K562 (cell line): ENCODE measurements at regions not wholly inside any gene's neighbourhood (a gene's known extent, or its start where the extent isn't known, plus 50 kb on each side); places are given as distances from the start of the nearest gene placed in this dataset.

ENCODE experiments used
- ATAC-seq: fragments of 200-7000 bp; cut with Tn5 transposase; 3 replicates; pipeline ENCODE4 v1.9.1; 2020; ENCODE audit warnings: moderate library complexity
- BruUV-seq: library from RNA; stranded (reverse); fragments of 400-500 nt; replicated peaks from 2 replicates; lab custom pipeline; 2021; lab: Mats Ljungman, UMichigan
- CTCF ChIA-PET: fragments of 300-600 bp; formaldehyde crosslinking; extraction: SDS; loops from one replicate; lab custom pipeline; 2021; ENCODE audit warnings: low intra/inter-chr PET ratio; lab: Yijun Ruan, JAX
- POLR2A ChIA-PET: fragments of 300-600, 350-650 bp; sonication (Branson Sonifier 250); formaldehyde crosslinking; extraction: SDS; loops from one replicate; lab custom pipeline; 2021; ENCODE audit warnings: antibody characterized with exemption, inconsistent platforms; lab: Yijun Ruan, JAX
- DNase-seq, 4 experiments: peaks; one replicate each; pipeline versions ENCODE4 v3.0.0 to v3.0.0-alpha.2; 2011 to 2018; ENCODE audit warnings: low spot score in 3 of 4, mixed read lengths in 3 of 4; ENCODE audit errors: extremely low read depth in 1 of 4
- FAIRE-seq: peaks from 2 replicates; lab custom pipeline; 2011; peaks lifted over from hg19 to GRCh38; lab: Jason Lieb, UNC
- H2AFZ ChIP-seq: 2 replicates; pipeline ENCODE4 v1.6.0; 2011; ENCODE audit warnings: low read depth, low read length, control low read depth, inconsistent platforms
- H3K27ac ChIP-seq: fragments of 200-600 bp; 3 replicates; pipeline ENCODE4 v1.8.0; 2011; ENCODE audit warnings: low read depth, mild to moderate bottlenecking, control low read depth, inconsistent platforms, low read length, moderate library complexity, mixed read lengths; ENCODE audit errors: extremely low read depth
- H3K27me3 ChIP-seq, 2 experiments: fragments of 300-600 bp in 1 of 2; 2 replicates in 1 of 2; 3 replicates in 1 of 2; pipeline versions ENCODE4 v1.6.0 to v1.8.0; 2011; ENCODE audit warnings: inconsistent platforms in 2 of 2, low read length in 2 of 2, mild to moderate bottlenecking in 1 of 2, mixed read lengths in 1 of 2, moderate library complexity in 1 of 2; ENCODE audit not compliant: control insufficient read depth in 2 of 2, insufficient read depth in 2 of 2
- H3K36me3 ChIP-seq: fragments of 300-600 bp; 3 replicates; pipeline ENCODE4 v1.8.0; 2011; ENCODE audit warnings: mild to moderate bottlenecking, low read length, inconsistent platforms; ENCODE audit not compliant: control insufficient read depth, insufficient read depth
- H3K4me1 ChIP-seq, 2 experiments: fragments of 200-600 bp in 1 of 2; replicated peaks in 1 of 2; 2 replicates in 1 of 2; 3 replicates in 1 of 2; pipeline versions ENCODE4 v1.5.1 to v1.8.0; 2011; ENCODE audit warnings: inconsistent platforms in 2 of 2, low read length in 2 of 2, mild to moderate bottlenecking in 1 of 2, mixed read lengths in 1 of 2, moderate library complexity in 1 of 2; ENCODE audit not compliant: control insufficient read depth in 2 of 2, insufficient read depth in 2 of 2
- H3K4me2 ChIP-seq: 2 replicates; pipeline ENCODE4 v1.6.1; 2011; ENCODE audit warnings: low read length, control low read depth, inconsistent platforms, mixed read lengths; ENCODE audit not compliant: insufficient read depth
- H3K4me3 ChIP-seq: fragments of 200-600 bp; sonication (generic), shearing (Covaris generic); 2 replicates; pipeline ENCODE4 v1.5.1; 2016; ENCODE audit warnings: control low read depth, inconsistent platforms
- H3K79me2 ChIP-seq: fragments of 200-600 bp; 3 replicates; pipeline ENCODE4 v1.8.0; 2011; ENCODE audit warnings: low read length, inconsistent platforms; ENCODE audit not compliant: control insufficient read depth, insufficient read depth
- H3K9ac ChIP-seq, 2 experiments: 2 replicates each; pipeline versions ENCODE4 v1.6.0 to v1.6.1; 2011; ENCODE audit warnings: low read depth in 2 of 2, low read length in 2 of 2, control low read depth in 1 of 2, inconsistent platforms in 1 of 2, mild to moderate bottlenecking in 1 of 2, mixed read lengths in 1 of 2; ENCODE audit not compliant: insufficient read depth in 1 of 2
- H3K9me1 ChIP-seq: one replicate; pipeline ENCODE4 v1.6.0; 2011; ENCODE audit warnings: inconsistent platforms, mild to moderate bottlenecking, low read length, moderate library complexity; ENCODE audit not compliant: control insufficient read depth, insufficient read depth
- H3K9me3 ChIP-seq: replicated peaks from 2 replicates; pipeline ENCODE4 v1.5.1; 2011; ENCODE audit warnings: low read depth, low read length, inconsistent platforms; ENCODE audit not compliant: control insufficient read depth, insufficient read depth
- H4K20me1 ChIP-seq: replicated peaks from 2 replicates; pipeline ENCODE4 v1.6.1; 2011; ENCODE audit warnings: low read length, inconsistent platforms, mixed read lengths; ENCODE audit not compliant: control insufficient read depth, insufficient read depth
- CBFA2T2 ChIP-seq: fragments of 450-650 bp; conservative IDR thresholded peaks from 2 replicates; pipeline ENCODE4 v1.6.1; 2017; ENCODE audit warnings: mild to moderate bottlenecking
- CEBPB ChIP-seq: fragments of 450-650 bp; IDR thresholded peaks from 2 replicates; pipeline ENCODE4 v1.6.1; 2016; ENCODE audit warnings: missing genetic modification characterization, missing compliant biosample characterization
- CEBPG ChIP-seq, 3 experiments: fragments of 200-800 bp in 1 of 3; sonication (Bioruptor generic) in 1 of 3; sonication (generic) in 1 of 3; formaldehyde crosslinking in 1 of 3; IDR thresholded peaks in 2 of 3; conservative IDR thresholded peaks in 1 of 3; 2 replicates each; pipeline versions ENCODE4 v1.6.1 to v1.8.0; 2016 to 2022; ENCODE audit warnings: missing compliant biosample characterization in 2 of 3, missing genetic modification characterization in 2 of 3, mild to moderate bottlenecking in 1 of 3, missing genetic modification reagents in 1 of 3
- CXXC5 ChIP-seq: fragments of 250-450 bp; sonication (Bioruptor Pico); IDR thresholded peaks from 2 replicates; pipeline ENCODE4 v1.8.0; 2022; ENCODE audit warnings: inconsistent platforms, mild to moderate bottlenecking, moderate library complexity
- DEAF1 ChIP-seq: fragments of 450-650 bp; formaldehyde crosslinking; IDR thresholded peaks from 2 replicates; pipeline ENCODE4 v1.4.0; 2020; ENCODE audit warnings: mild to moderate bottlenecking, moderate library complexity
- ELF1 ChIP-seq: fragments of 200-800 bp; sonication (Bioruptor generic); IDR thresholded peaks from 2 replicates; pipeline ENCODE4 v1.6.1; 2016; ENCODE audit warnings: missing genetic modification characterization, missing compliant biosample characterization
- ETV1 ChIP-seq: fragments of 450-650 bp; conservative IDR thresholded peaks from 2 replicates; pipeline ENCODE4 v1.6.1; 2016; ENCODE audit warnings: missing genetic modification characterization, control low read depth, low read depth, missing compliant biosample characterization
- NFE2 ChIP-seq: IDR thresholded peaks from 2 replicates; pipeline ENCODE4 v1.6.1; 2014; ENCODE audit warnings: antibody characterized with exemption, low read depth
- NR2C1 ChIP-seq, 2 experiments: fragments of 450-650 bp; IDR thresholded peaks; 2 replicates each; pipeline ENCODE4 v1.6.1; 2017; ENCODE audit warnings: mild to moderate bottlenecking in 2 of 2, antibody characterized with exemption in 1 of 2, inconsistent platforms in 1 of 2, missing compliant biosample characterization in 1 of 2, missing genetic modification characterization in 1 of 2
- NUFIP1 ChIP-seq: fragments of 450-650 bp; IDR thresholded peaks from 2 replicates; pipeline ENCODE4 v1.6.1; 2018; ENCODE audit not compliant: partially characterized antibody
- SLC30A9 ChIP-seq: fragments of 250-450 bp; sonication (Bioruptor Pico); IDR thresholded peaks from 2 replicates; pipeline ENCODE4 v1.8.0; 2022; ENCODE audit warnings: mild to moderate bottlenecking, moderate library complexity
- SMARCA4 ChIP-seq: fragments of 450-650 bp; IDR thresholded peaks from 2 replicates; pipeline ENCODE4 v1.6.1; 2016
- ZNF146 ChIP-seq: IDR thresholded peaks from one replicate; pipeline ENCODE4 v1.6.1; 2018; ENCODE audit warnings: missing compliant biosample characterization; ENCODE audit not compliant: unreplicated experiment
- ZNF253 ChIP-seq: fragments of 250-450 bp; sonication (Bioruptor Pico); conservative IDR thresholded peaks from 2 replicates; pipeline ENCODE4 v1.6.1; 2021; ENCODE audit warnings: mild to moderate bottlenecking
- ZNF778 ChIP-seq: fragments of 450-650 bp; formaldehyde crosslinking; IDR thresholded peaks from 2 replicates; pipeline ENCODE4 v1.4.0; 2020; ENCODE audit warnings: mild to moderate bottlenecking, moderate library complexity
- WGBS: fragments of 100-300 bp; shearing (Covaris generic); methylation state at CpG from one replicate; pipeline ENCODE4 v1.1.6; 2016; ENCODE audit warnings: low coverage, mixed read lengths; ENCODE audit not compliant: insufficient coverage; ENCODE audit errors: missing lambda C conversion rate; 5-methylcytosine and 5-hydroxymethylcytosine counted together
- in situ Hi-C: fragments of 300-500 bp; cut with MboI; formaldehyde crosslinking; loops from 4 replicates; pipeline ENCODE4 v1.15.0; 2018; ENCODE audit warnings: inconsistent platforms, mixed read lengths
- intact Hi-C: fragments of 100-400 bp; cut with micrococcal nuclease; formaldehyde crosslinking; loops from 2 replicates; pipeline ENCODE4 v1.14.2; 2022
- TF ChIP-seq, protein P1 (sequence below), 2 experiments: fragments of 450-650 bp in 1 of 2; sonication (generic) in 1 of 2; formaldehyde crosslinking; conservative IDR thresholded peaks; 2 replicates each; pipeline versions ENCODE4 v1.4.0 to v1.8.1; 2020 to 2022; ENCODE audit warnings: mild to moderate bottlenecking in 1 of 2, missing genetic modification reagents in 1 of 2

DNA sequence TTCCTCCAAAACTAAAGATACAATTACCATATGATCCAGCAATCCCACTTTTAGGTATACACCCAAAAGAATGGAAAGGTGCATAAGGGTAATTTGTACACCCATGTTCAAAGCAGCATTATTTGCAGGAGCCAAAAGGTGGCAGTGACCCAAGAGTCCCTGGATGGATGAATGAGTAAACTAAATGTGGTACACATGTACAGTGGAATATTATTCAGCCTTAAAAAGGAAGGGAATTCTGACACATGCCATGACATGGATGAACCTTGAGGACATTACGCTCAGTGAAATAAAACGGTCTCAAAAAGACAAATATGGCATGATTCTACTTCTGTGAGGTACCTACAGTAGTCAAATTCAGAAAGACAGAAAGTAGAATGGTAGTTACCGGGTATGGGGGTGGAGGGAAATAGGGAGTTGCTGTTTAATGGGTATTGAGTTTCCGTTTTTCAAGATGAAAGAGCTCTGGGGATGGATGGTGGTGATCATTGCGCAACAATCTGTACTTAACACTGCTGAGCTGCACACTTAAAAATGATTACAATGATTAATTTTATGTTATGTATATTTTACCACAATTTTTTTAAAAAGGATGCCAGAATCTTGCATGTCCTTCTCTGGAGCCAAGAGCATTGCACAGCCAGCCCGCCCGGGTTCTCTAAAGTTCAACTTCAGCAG, 518.9 kb upstream of the JARID2 start (continued):
- peak; percentile 70 for TF ChIP-seq ZNF146 (CRISPR knock-in tag)
- TF ChIP-seq CXXC5 (CRISPR knock-in tag) = peak; percentile 9; the same call in 1 of the 2 replicates
- TF ChIP-seq CEBPB = peak; percentile 99
- TF ChIP-seq, all 486 proteins: peak for 9

DNA sequence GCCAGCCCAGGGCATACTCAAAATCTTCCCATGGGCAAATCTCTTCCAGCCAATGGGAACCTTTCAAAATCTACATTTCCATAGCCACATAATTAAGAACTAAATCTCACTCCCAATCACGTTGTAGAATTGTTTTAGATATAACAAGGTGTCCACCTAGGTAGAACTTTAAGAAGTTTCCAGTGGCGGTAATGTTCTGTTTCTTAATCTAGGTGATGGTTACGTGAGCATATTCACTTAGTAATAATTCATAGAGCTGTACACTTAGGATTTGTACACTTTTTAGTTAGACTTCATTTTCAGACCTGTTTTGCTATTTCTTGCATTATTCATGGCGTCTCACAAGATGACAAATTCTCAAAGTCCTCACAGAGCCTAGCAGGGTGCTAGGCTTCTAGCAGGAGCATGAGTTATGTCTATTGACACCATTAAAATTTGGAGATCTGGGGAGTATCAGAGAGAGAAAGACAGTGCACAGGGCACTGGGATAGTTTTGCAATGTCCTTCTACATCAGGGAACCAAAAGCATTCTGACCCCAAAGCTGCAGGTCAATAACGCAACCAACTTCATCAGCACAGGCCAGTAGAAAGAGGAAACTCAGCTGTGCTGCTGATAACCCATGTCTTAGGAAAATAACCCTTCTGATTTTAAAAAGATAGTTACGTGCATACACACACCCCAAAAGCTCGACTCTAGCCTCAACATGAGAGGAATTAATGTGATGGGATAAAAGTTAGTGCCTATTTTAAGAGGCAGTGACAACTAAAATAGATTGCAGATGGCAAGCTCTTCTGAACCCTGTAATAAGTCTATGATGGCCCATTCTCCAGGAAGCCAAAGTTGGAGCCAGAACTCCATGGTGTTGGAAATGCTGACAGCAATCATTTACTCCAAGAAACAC, 518.1 kb upstream of the JARID2 start:
- Histone ChIP-seq H3K9ac (peak overlapping the region; percentile 35 to 46; a peak in 2 of 4 replicates), H3K4me1 (peaks cover 14 to 51% of the 10 kb centered on the region in 2 experiments), H4K20me1 (no peaks in the 10 kb centered on the region), H3K4me3 (no peak overlapping the region), H3K4me2 (peak overlapping the region; percentile 28), H2AFZ (peak overlapping the region; percentile 60), H3K27ac (peak overlapping the region; percentile 68), H3K27me3 (no peaks in the 10 kb centered on the region), H3K9me3 (peaks cover 7% of the 10 kb centered on the region), H3K36me3 (no peaks in the 10 kb centered on the region), H3K79me2 (no peaks in the 10 kb centered on the region), H3K9me1 (no peaks in the 10 kb centered on the region)
- ChIA-PET POLR2A (interaction anchor here (0.7 to 1.3 kb wide), 3 partner anchors 17 to 179 kb away, joined by 3 read pairs; no protein-coding TSS in a partner anchor), CTCF (no interaction called here)
- peak; percentile 65 for FAIRE-seq
- intact Hi-C loops = loop anchor here (10.0 kb wide), 1 partner anchor 517 kb away; the partner anchor contains the start of gene JARID2
- 34% methylated on average over 7 of the region's 7 CpGs for WGBS
- no TSS peak for BruUV-seq
- peak; percentile 63 for ATAC-seq
- peak in 3 of 4 experiments; percentile 29 to 68 (median 44) for DNase-seq
- in situ Hi-C loops = no loop called here
- TF ChIP-seq SMARCA4 (peak; percentile 43; the same call in 1 of the 2 replicates), ZNF253 (CRISPR knock-in tag) (no peak), NUFIP1 (no peak), CBFA2T2 (peak; percentile 34), NR2C1 (IDR thresholded peaks at IDR 0.05) (no peak), NR2C1 (tag; IDR thresholded peaks at IDR 0.05) (peak; percentile 71), ELF1 (tag) (0 out of 2 replicates have a peak, but pooled peaks have one; percentile 29), DEAF1 (CRISPR knock-in tag) (0 out of 2 replicates have a peak, but pooled peaks have one; percentile 7), NFE2 (0 out of 2 replicates have a peak, but pooled peaks have one; percentile 8), SLC30A9 (CRISPR knock-in tag) (no peak), CEBPG (CRISPR knock-in tag; IDR thresholded peaks at IDR 0.05) (0 out of 2 replicates have a peak, but pooled peaks have one; percentile 35), CEBPG (tag; conservative IDR thresholded peaks at IDR 0.05 in 1 of 2, IDR thresholded peaks at IDR 0.05 in 1 of 2) (peak in 1 of 2 experiments; percentile 51; a peak in 2 of 4 replicates), ETV1 (no peak), ZNF778 (no peak)
- TF ChIP-seq, protein P1, sequence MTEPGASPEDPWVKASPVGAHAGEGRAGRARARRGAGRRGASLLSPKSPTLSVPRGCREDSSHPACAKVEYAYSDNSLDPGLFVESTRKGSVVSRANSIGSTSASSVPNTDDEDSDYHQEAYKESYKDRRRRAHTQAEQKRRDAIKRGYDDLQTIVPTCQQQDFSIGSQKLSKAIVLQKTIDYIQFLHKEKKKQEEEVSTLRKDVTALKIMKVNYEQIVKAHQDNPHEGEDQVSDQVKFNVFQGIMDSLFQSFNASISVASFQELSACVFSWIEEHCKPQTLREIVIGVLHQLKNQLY (CRISPR knock-in tag; conservative IDR thresholded peaks at IDR 0.05) = 0 out of 4 replicates have a peak, but pooled peaks of 1 of the 2 experiments have one; percentile 49
